A673 (cell line): ENCODE measurements at regions not wholly inside any gene's neighbourhood (a gene's known extent, or its start where the extent isn't known, plus 50 kb on each side); places are given as distances from the start of the nearest gene placed in this dataset.

ENCODE experiments used
- EZH2 ChIP-seq: fragments of 200-600 bp; sonication (generic); IDR thresholded peaks from 2 replicates; pipeline ENCODE4 v1.6.1; 2017; ENCODE audit warnings: borderline replicate concordance, low read depth, mild to moderate bottlenecking, mixed read lengths, antibody characterized with exemption, low read length; ENCODE audit not compliant: poor library complexity, severe bottlenecking
- TF ChIP-seq, protein P1 (sequence below): fragments of 300-800, 200-600 bp; sonication (generic); conservative IDR thresholded peaks from 2 replicates; pipeline ENCODE4 v1.5.1; 2017; ENCODE audit warnings: low read depth, mild to moderate bottlenecking, antibody characterized with exemption, low read length, moderate library complexity, mixed read lengths

DNA sequence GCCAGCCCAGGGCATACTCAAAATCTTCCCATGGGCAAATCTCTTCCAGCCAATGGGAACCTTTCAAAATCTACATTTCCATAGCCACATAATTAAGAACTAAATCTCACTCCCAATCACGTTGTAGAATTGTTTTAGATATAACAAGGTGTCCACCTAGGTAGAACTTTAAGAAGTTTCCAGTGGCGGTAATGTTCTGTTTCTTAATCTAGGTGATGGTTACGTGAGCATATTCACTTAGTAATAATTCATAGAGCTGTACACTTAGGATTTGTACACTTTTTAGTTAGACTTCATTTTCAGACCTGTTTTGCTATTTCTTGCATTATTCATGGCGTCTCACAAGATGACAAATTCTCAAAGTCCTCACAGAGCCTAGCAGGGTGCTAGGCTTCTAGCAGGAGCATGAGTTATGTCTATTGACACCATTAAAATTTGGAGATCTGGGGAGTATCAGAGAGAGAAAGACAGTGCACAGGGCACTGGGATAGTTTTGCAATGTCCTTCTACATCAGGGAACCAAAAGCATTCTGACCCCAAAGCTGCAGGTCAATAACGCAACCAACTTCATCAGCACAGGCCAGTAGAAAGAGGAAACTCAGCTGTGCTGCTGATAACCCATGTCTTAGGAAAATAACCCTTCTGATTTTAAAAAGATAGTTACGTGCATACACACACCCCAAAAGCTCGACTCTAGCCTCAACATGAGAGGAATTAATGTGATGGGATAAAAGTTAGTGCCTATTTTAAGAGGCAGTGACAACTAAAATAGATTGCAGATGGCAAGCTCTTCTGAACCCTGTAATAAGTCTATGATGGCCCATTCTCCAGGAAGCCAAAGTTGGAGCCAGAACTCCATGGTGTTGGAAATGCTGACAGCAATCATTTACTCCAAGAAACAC, 518.1 kb upstream of the JARID2 start:
- TF ChIP-seq, protein P1, sequence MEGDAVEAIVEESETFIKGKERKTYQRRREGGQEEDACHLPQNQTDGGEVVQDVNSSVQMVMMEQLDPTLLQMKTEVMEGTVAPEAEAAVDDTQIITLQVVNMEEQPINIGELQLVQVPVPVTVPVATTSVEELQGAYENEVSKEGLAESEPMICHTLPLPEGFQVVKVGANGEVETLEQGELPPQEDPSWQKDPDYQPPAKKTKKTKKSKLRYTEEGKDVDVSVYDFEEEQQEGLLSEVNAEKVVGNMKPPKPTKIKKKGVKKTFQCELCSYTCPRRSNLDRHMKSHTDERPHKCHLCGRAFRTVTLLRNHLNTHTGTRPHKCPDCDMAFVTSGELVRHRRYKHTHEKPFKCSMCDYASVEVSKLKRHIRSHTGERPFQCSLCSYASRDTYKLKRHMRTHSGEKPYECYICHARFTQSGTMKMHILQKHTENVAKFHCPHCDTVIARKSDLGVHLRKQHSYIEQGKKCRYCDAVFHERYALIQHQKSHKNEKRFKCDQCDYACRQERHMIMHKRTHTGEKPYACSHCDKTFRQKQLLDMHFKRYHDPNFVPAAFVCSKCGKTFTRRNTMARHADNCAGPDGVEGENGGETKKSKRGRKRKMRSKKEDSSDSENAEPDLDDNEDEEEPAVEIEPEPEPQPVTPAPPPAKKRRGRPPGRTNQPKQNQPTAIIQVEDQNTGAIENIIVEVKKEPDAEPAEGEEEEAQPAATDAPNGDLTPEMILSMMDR, result no peak
- no peak for TF ChIP-seq EZH2
